ENCODE measurements at regions not wholly inside any gene's neighbourhood (a gene's known extent, or its start where the extent isn't known, plus 50 kb on each side); places are given as distances from the start of the nearest gene placed in this dataset.

DNA sequence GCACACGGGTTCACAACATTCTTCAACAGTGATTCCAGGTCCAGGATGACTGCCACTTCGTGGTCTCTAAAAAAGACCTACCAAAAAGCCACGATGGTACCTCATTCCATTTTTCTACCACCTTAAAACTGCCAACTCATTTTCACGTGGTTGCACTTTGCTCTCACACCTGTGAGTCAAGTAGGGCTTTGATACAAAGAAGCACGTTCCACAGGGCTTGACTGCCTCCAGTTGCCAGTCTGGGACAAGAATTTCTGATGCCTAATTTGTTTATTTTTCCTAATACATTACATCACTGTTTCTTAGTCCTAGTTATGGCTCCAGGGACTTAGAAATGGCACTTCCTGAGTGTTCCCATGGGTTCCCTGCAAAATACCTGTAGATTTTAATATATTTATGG is 911.6 kb upstream of the EEF2KMT start:
- no peak for DNase-seq (ENCODE audit: missing footprints)
- ATAC-seq = no peak
- intact Hi-C loops (cut with DNase I) = no loop called here

DNA sequence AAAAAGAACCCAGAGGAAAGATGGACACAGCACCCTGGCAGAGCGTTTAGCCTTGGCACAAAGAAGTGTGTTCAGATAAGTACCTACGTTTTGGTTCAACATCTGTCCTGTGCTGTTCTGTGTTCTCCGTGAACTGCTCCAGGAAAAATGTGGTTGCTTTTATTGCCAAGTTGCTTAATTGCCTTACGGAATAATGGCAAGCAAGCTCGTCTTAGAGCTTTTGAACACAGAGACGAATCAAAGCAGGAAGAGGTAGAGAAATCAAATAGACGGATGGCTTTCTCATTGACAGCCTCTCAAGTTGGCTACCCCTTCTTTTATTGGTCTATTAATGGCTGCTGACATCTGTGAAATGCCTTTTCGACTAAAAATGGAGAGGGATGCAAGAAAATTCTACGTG is 911.1 kb upstream of the EEF2KMT start:
- intact Hi-C loops (cut with DNase I) = no loop called here
- no peak for ATAC-seq
- no peak for DNase-seq (ENCODE audit: missing footprints)

DNA sequence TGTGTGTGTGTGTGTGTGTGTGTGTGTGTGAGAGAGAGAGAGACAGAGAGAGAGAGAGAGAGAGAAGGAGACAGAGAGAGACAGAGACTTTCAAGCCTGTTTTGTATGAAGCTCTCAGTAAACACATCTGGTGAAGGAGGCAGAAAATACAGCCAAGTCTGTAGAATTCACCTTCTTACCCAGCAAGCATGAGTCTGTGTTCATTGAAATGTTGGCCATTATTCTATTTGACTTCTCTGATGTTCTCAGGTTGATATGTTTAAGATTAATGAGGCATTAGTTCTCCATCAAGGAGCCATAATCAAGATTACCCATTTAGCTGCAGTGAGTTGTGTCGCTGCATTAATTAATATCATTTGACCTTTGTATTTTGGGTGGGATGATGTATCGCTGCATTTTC is 895.8 kb upstream of the EEF2KMT start:
- ATAC-seq (no peak), DNase-seq (ENCODE audit: missing footprints) (no peak)
- intact Hi-C loops (cut with DNase I) = no loop called here

DNA sequence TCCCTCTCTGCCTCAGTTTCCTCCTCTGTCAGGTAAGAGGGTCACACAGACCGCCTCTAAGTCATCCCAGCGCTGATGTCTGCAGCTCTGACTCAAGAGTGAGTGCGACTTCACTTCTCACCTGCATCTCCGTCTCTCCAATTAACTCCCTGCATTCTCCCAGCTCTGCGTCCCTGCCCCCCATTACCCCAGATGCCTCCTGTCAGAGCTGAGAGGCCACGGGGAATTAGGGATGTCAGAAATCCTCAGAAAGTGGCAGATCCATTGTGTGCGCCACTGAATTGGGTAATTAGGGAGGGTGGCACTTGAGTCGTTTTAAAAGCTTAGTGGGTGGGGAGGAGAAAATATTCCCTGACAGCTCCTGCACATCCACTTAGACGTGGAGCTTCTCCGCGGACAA is 885.4 kb upstream of the EEF2KMT start:
- intact Hi-C loops (cut with DNase I) = no loop called here
- DNase-seq (ENCODE audit: missing footprints) (no peak), ATAC-seq (no peak)

DNA sequence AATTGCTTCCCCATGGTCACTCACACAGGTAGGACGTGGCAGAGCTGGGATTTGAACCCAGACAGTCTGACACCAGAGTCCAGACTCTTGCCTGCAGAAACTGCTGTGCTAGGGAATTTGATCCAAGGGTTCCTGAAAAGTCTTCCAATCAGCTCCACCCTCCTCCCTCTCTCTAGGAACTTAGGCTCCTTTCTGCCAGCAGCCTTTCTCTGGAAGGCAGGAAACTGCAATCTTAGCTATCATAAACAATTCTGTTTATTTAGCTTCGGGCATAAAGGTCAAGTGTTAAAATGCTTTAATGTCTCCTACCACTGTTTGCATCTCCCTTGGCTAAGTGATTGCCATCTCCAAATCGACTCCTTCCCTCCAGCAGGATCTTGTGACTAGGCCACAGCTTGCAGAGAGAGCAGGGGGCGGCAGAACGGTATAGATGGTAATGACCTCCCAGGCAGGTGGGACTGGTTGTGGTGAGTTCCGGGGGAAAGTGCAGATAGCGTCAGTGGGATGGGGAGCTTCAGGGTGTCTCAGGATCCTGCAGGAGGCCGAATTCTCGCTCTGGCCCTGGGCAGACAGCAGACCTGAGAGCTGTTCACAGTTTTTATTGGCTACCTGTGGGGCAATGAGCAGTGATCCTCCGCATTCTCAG is 882.4 kb upstream of the EEF2KMT start:
- no peak for ATAC-seq
- intact Hi-C loops (cut with DNase I) = no loop called here

DNA sequence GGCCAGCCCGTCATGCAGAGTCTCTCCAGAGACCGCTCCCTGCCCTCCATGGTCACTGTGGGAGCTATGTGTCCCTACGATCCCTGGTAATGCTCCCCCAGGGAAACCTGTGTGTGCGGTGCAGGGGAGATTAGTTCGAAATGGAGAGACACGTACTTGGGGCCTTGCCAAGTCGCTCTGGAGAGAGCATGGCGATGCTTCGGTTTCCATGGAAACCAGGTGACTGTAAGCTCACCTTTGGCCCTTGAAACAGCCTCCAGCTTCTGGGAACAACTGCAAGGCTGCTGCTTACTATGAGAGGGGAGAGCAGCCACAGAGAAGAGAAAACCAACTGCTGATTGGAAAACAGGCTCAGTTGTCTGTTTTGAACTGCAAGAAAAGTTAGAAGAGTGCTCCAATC is 879.7 kb upstream of the EEF2KMT start:
- intact Hi-C loops (cut with DNase I) = no loop called here
- ATAC-seq = no peak
- no peak for DNase-seq (ENCODE audit: missing footprints)

More for the DNA sequence above, 882.4 kb upstream of the EEF2KMT start:
- DNase-seq (ENCODE audit: missing footprints) = no peak

DNA sequence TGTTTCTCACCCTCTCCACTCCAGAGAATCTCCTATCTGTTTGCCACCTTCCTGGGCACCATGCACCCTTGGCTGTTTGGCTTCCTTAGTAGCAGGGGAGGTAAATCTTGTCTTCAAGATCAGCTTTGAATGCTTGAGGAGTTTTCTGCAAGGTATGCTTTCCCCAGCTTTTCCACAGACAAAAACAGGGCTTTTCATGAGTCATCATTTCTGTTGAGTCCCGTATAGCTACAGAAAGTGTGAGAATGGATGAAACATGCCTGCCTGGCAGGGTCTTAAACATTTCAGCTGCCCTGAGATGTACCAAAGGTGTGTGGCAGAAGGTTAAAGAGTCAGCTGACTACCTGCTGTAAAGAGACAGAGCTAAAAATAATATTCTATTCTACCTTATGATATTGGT is 875.2 kb upstream of the EEF2KMT start:
- intact Hi-C loops (cut with DNase I) = no loop called here
- DNase-seq (ENCODE audit: missing footprints) (no peak), ATAC-seq (no peak)

DNA sequence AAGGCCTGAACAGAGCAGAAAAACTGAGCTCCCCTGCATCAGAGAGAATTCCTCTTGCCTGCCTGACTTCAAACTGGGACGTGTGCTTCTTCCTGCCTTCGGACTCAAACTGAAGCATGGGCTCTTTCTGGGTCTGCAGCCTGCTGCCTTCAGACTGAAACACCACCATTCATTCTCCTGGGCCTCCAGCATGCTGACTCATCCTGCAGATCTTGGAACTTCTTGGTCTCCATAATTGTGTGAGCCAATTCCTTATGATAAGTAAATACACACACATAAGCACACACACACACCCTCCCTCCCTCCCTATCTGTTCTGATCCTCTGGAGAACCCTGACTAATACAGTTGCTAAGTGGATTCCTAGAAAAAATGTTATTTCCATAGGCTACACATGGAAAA is 874.3 kb upstream of the EEF2KMT start:
- DNase-seq (ENCODE audit: missing footprints) (no peak), ATAC-seq (no peak)
- intact Hi-C loops (cut with DNase I) = no loop called here

DNA sequence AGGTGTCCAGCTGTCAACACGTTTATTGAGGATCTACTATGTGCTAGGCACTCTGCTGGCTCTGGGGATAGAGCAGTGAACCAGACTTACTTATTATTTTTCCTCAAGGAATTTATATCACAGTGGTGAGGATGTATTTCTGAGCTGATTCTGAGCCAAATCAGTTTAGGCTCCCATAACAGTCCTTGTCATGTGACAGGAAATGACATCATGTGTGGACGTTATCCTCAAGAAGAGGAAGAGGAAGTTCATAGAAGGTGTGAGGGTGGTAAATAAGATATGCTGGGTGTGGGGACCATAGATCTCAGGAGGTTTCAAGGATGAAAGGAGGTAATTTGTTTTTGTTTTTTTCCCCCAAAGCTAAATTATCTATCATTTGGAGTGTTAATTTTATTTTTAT is 873.5 kb upstream of the EEF2KMT start:
- intact Hi-C loops (cut with DNase I) = no loop called here
- ATAC-seq (no peak), DNase-seq (ENCODE audit: missing footprints) (no peak)

DNA sequence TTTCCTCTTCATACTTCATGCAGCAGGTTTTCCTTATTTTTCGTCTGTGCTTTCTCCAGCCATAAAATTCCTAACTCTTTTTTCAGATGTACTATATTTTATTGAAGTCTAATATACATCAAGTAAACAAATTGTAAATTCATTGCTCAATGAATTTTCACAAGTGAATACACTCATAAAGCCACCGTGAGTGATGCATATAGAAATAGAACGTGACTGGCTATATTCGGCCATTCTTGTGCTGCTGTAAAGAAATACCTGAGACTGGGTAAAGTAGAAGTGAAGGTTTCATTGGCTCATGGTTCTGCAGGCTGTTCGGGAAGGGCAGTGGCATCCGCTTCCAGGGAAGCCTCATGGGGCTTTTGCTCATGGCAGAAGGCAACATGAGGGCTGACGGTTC is 868.4 kb upstream of the EEF2KMT start:
- DNase-seq (ENCODE audit: missing footprints) = no peak
- intact Hi-C loops (cut with DNase I) = no loop called here
- no peak for ATAC-seq

DNA sequence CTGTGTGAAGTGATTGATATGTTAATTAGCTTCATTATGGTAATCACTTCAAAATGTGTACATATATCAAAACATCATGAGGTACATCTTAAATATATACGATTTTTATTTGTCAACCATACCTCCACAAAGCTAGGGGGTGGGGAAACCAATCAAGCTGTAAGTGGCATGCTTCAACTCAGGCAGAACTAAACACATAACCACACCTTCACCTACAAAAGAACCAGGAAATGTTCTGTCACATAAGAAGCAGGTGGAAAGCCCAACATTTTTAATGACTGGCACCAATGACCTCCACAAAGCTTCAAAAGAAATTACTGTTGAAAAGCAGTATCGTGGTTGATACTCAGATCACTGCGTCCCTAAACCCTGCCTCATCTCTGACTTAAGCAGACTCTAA is 867.7 kb upstream of the EEF2KMT start:
- intact Hi-C loops (cut with DNase I) = no loop called here

DNA sequence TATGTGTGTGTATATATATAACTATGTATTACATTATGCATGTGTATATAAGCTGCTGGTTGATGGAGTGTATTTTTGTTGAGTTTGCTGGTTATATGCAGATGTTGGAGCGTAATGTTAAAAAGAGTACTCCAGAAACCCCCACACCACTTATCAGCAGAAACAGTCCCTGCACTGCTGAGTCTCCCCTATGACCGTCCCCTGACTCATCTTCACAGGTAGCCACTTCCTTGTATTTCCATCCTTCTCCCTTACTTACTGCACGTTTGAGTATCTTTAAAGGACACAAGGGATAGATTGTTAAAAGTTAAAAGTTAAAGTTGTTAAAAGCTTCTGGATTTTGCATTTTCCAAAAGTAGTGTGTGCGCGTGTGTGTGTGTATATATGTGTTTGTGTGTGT is 853.9 kb upstream of the EEF2KMT start:
- DNase-seq (ENCODE audit: missing footprints) (no peak), ATAC-seq (no peak)
- intact Hi-C loops (cut with DNase I) = no loop called here

More for the DNA sequence above, 867.7 kb upstream of the EEF2KMT start:
- ATAC-seq = no peak
- DNase-seq (ENCODE audit: missing footprints) = no peak

DNA sequence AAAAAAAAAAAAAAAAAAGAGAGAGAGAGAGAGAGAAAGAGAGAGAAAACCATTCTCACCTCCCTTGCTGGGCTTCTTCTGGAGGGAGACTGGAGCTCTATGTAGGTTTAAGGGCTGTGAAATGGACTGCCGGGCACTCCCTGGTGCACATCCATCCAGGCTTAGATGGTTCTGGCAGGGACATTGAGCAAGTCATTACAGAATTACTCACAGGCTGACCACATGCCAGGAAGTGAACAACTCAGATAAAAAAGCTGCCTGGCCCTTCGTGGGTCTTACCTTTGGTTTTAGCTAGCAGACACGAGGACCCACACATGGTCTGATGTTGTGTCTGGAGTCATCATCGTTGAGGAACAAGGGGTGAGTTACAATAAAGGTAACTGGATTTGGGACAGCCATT is 847.4 kb upstream of the EEF2KMT start:
- no peak for ATAC-seq

DNA sequence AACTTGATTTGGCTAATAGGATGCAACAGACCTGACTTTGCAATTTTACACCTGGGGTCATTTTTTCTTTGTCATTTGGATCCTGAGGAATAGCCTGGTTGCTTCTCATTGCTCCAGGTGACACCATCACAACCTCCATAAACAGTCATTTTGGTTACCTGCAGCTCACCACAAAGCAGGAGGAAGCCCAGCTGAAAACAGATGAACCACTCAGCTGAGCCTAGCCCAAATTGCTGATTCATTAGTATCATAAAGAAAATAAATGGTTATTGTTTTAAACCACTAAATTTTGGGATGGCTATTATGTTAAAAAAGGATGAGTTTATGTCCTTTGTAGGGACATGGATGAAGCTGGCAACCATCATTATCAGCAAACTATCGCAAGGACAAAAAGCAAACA is 841.0 kb upstream of the EEF2KMT start:
- ATAC-seq (no peak), DNase-seq (ENCODE audit: missing footprints) (no peak)
- intact Hi-C loops (cut with DNase I) = no loop called here

More for the DNA sequence above, 847.4 kb upstream of the EEF2KMT start:
- DNase-seq (ENCODE audit: missing footprints) = no peak
- intact Hi-C loops (cut with DNase I) = no loop called here

DNA sequence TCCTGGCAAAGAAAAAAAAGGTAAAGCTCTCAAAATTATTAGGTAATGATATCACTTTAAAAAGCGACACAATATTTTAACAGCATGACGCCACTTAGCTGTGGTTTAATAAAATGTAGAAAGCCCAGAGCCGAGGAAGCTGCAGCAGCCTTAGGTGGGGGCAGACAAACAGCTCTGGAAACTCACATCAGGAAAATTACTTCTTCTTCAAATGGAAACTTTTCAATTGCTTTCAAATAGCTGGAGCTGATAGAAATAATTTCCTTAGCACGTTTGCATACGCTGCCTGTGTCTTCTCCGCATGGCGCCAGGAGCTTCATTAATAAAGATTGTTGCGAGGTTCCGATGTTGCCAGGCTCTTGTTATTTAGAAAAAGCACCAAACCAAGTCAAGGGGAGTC is 835.3 kb upstream of the EEF2KMT start:
- DNase-seq (ENCODE audit: missing footprints) (no peak), ATAC-seq (no peak)
- intact Hi-C loops (cut with DNase I) = no loop called here

DNA sequence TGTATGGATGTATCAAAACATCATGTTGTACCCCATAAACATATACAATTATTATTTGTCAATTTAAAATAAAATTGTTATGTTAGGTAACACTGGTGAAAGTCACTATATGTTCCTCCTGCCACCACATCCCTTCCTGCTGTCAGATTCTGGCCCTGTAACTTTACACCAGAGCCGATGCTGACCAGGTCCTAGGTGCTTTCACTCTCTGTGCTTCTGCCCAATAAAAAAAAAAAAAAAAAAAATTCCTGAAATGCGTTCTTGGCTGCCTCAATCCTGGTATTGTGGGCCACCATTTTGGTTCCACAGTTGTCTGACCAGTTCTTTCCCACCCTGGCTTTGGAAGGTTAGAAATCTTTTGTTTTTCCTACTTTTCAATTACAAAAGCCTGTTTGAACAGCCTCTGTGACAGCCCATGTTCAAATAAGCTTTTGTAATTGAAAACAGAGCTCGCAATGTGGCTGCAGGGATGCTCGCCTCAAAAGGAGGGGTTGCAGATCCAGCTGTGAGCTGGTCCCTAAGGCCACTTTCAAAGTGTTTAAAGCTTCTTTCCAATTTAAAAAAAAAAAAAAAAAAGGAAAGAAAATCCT is 831.0 kb upstream of the EEF2KMT start:
- no peak for ATAC-seq
- DNase-seq (ENCODE audit: missing footprints) = no peak
- intact Hi-C loops (cut with DNase I) = no loop called here

DNA sequence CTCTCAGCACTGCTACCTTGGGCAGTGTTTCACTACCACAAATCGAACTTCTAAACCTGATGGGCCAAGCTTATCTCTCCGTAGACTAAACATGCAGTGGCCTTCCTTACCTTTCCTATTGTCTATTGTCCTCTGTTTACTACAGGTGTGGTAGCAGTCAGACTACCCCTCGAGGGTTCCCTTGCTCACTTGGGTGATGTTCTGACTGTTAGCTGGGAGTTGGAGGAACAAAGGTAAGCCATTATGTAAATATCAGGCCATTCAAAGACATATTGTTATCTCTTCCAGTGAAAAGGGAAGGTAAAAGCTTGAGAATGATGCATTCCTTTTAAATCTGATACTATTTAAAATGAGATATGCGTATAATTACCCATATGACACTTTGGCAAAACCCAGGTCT is 828.3 kb upstream of the EEF2KMT start:
- no peak for ATAC-seq
- DNase-seq (ENCODE audit: missing footprints) = no peak
- intact Hi-C loops (cut with DNase I) = no loop called here

DNA sequence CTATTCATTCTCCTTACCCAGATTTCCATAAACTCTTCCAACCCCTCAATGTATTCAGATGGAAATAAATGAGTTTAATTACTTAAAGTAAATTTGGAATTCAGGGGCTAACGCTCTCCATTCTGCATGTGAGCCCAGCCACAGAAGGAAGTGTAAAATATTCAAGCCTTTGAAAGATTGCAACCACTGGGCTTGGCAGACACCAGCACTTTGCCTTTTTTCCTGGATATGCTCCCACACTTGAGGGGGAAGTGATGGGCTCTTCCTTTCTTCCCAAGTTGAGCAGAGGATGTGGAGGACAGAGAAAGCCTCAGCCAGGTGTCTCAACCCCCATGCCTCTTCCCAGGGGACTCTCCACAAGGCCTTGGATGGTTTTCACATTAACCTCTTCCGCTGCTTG is 825.1 kb upstream of the EEF2KMT start:
- DNase-seq (ENCODE audit: missing footprints) = no peak
- no peak for ATAC-seq
- intact Hi-C loops (cut with DNase I) = no loop called here

DNA sequence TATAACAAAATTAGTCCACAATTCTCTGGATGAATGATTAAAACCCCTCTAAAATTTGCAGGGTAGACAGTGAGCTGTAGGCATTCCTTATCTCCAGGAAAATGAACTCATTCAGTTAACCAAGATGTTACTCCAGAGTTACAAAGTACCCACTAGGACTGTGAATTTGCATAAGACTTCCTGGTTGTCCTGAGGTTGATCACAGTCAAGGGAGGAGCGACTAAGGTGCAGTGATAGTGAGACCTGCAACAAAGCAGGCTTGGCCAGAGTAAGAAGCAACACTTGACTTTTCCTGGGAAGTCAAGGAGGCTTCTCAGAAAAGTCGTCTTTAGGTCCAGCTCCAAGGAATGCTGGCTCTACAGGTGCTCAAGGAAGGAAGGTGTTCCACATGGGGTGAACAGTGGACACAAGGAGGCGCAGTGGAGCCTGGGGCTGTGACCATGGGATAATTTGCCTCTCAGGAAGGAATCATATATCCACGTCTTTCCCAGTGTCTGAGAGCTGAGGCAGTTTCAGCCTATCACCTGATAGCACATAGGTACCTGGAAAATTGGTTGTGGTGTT is 821.1 kb upstream of the EEF2KMT start:
- ATAC-seq = no peak
- intact Hi-C loops (cut with DNase I) = loop anchor here (2.0 kb wide), 1 partner anchor 28 kb away; no protein-coding TSS in a partner anchor
- DNase-seq (ENCODE audit: missing footprints) = no peak

DNA sequence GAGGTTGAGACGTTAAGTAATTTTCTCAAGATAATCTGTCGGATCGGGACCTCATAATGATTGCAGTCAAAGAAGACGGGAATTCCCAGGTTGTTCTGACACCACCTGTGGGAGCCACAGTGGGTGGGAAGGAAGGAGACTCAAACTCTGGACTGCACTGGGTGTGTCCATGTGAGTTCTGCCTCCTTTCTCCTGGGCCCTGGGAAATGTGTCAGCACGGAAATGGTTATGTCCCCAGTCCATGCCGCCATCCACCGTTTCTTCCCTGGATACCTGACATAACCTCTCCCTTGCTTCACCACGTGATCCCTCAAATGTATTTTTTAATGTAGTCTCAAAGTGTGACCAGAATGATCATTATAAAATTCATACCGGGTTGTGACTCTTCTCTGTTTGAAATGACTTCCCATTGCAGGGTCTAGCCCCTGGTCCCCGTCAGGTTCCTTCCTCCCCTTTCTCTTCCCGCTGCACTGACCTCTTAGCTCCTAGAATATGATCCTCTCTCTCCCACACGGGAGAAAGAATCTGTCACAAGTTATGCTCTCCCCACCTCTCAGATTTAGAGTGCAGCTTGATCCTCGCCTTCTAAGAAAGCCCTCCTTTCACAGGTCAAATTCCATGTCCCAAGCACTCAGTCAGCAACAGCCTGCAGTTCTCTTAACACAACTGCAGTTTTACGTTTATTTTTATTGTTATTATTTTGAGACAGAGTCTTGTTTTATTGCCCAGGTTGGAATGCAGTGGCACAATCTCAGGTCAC is 820.0 kb upstream of the EEF2KMT start:
- intact Hi-C loops (cut with DNase I) = loop anchor here (2.0 kb wide), 1 partner anchor 27 kb away; no protein-coding TSS in a partner anchor
- no peak for ATAC-seq
- DNase-seq (ENCODE audit: missing footprints) = no peak
